K562 (cell line): ENCODE measurements at regions not wholly inside any gene's neighbourhood (a gene's known extent, or its start where the extent isn't known, plus 50 kb on each side); places are given as distances from the start of the nearest gene placed in this dataset.

Experiments used
- ATAC-seq: fragments of 200-7000 bp; cut with Tn5 transposase; 3 replicates; pipeline ENCODE4 v1.9.1; 2020; ENCODE audit warnings: moderate library complexity
- BruUV-seq: library from RNA; stranded (reverse); fragments of 400-500 nt; replicated peaks from 2 replicates; lab custom pipeline; 2021; lab: Mats Ljungman, UMichigan
- CTCF ChIA-PET: fragments of 300-600 bp; formaldehyde crosslinking; extraction: SDS; loops from one replicate; lab custom pipeline; 2021; ENCODE audit warnings: low intra/inter-chr PET ratio; lab: Yijun Ruan, JAX
- POLR2A ChIA-PET: fragments of 300-600, 350-650 bp; sonication (Branson Sonifier 250); formaldehyde crosslinking; extraction: SDS; loops from one replicate; lab custom pipeline; 2021; ENCODE audit warnings: antibody characterized with exemption, inconsistent platforms; lab: Yijun Ruan, JAX
- DNase-seq, 4 experiments: peaks; one replicate each; pipeline versions ENCODE4 v3.0.0 to v3.0.0-alpha.2; 2011 to 2018; ENCODE audit warnings: low spot score in 3 of 4, mixed read lengths in 3 of 4; ENCODE audit errors: extremely low read depth in 1 of 4
- FAIRE-seq: peaks from 2 replicates; lab custom pipeline; 2011; peaks lifted over from hg19 to GRCh38; lab: Jason Lieb, UNC
- H2AFZ ChIP-seq: 2 replicates; pipeline ENCODE4 v1.6.0; 2011; ENCODE audit warnings: low read depth, low read length, control low read depth, inconsistent platforms
- H3K27ac ChIP-seq: fragments of 200-600 bp; 3 replicates; pipeline ENCODE4 v1.8.0; 2011; ENCODE audit warnings: low read depth, mild to moderate bottlenecking, control low read depth, inconsistent platforms, low read length, moderate library complexity, mixed read lengths; ENCODE audit errors: extremely low read depth
- H3K27me3 ChIP-seq, 2 experiments: fragments of 300-600 bp in 1 of 2; 2 replicates in 1 of 2; 3 replicates in 1 of 2; pipeline versions ENCODE4 v1.6.0 to v1.8.0; 2011; ENCODE audit warnings: inconsistent platforms in 2 of 2, low read length in 2 of 2, mild to moderate bottlenecking in 1 of 2, mixed read lengths in 1 of 2, moderate library complexity in 1 of 2; ENCODE audit not compliant: control insufficient read depth in 2 of 2, insufficient read depth in 2 of 2
- H3K36me3 ChIP-seq: fragments of 300-600 bp; 3 replicates; pipeline ENCODE4 v1.8.0; 2011; ENCODE audit warnings: mild to moderate bottlenecking, low read length, inconsistent platforms; ENCODE audit not compliant: control insufficient read depth, insufficient read depth
- H3K4me1 ChIP-seq, 2 experiments: fragments of 200-600 bp in 1 of 2; replicated peaks in 1 of 2; 2 replicates in 1 of 2; 3 replicates in 1 of 2; pipeline versions ENCODE4 v1.5.1 to v1.8.0; 2011; ENCODE audit warnings: inconsistent platforms in 2 of 2, low read length in 2 of 2, mild to moderate bottlenecking in 1 of 2, mixed read lengths in 1 of 2, moderate library complexity in 1 of 2; ENCODE audit not compliant: control insufficient read depth in 2 of 2, insufficient read depth in 2 of 2
- H3K4me2 ChIP-seq: 2 replicates; pipeline ENCODE4 v1.6.1; 2011; ENCODE audit warnings: low read length, control low read depth, inconsistent platforms, mixed read lengths; ENCODE audit not compliant: insufficient read depth
- H3K4me3 ChIP-seq: fragments of 200-600 bp; sonication (generic), shearing (Covaris generic); 2 replicates; pipeline ENCODE4 v1.5.1; 2016; ENCODE audit warnings: control low read depth, inconsistent platforms
- H3K79me2 ChIP-seq: fragments of 200-600 bp; 3 replicates; pipeline ENCODE4 v1.8.0; 2011; ENCODE audit warnings: low read length, inconsistent platforms; ENCODE audit not compliant: control insufficient read depth, insufficient read depth
- H3K9ac ChIP-seq, 2 experiments: 2 replicates each; pipeline versions ENCODE4 v1.6.0 to v1.6.1; 2011; ENCODE audit warnings: low read depth in 2 of 2, low read length in 2 of 2, control low read depth in 1 of 2, inconsistent platforms in 1 of 2, mild to moderate bottlenecking in 1 of 2, mixed read lengths in 1 of 2; ENCODE audit not compliant: insufficient read depth in 1 of 2
- H3K9me1 ChIP-seq: one replicate; pipeline ENCODE4 v1.6.0; 2011; ENCODE audit warnings: inconsistent platforms, mild to moderate bottlenecking, low read length, moderate library complexity; ENCODE audit not compliant: control insufficient read depth, insufficient read depth
- H3K9me3 ChIP-seq: replicated peaks from 2 replicates; pipeline ENCODE4 v1.5.1; 2011; ENCODE audit warnings: low read depth, low read length, inconsistent platforms; ENCODE audit not compliant: control insufficient read depth, insufficient read depth
- H4K20me1 ChIP-seq: replicated peaks from 2 replicates; pipeline ENCODE4 v1.6.1; 2011; ENCODE audit warnings: low read length, inconsistent platforms, mixed read lengths; ENCODE audit not compliant: control insufficient read depth, insufficient read depth
- GABPA ChIP-seq: fragments of 200-800 bp; sonication (Bioruptor generic); conservative IDR thresholded peaks from 2 replicates; pipeline ENCODE4 v1.6.1; 2016; ENCODE audit warnings: low read depth, missing genetic modification characterization, missing compliant biosample characterization
- PKNOX1 ChIP-seq: fragments of 450-650 bp; IDR thresholded peaks from 2 replicates; pipeline ENCODE4 v1.6.1; 2016
- POLR2A ChIP-seq: fragments of 450-650 bp; conservative IDR thresholded peaks from 2 replicates; pipeline ENCODE4 v1.6.1; 2016
- TAF7 ChIP-seq: fragments of 450-650 bp; IDR thresholded peaks from 2 replicates; pipeline ENCODE4 v1.6.1; 2016; ENCODE audit warnings: missing genetic modification characterization, missing compliant biosample characterization
- ZBED1 ChIP-seq: IDR thresholded peaks from 2 replicates; pipeline ENCODE4 v1.6.1; 2014
- ZNF280A ChIP-seq: fragments of 450-650 bp; IDR thresholded peaks from 2 replicates; pipeline ENCODE4 v1.6.1; 2018; ENCODE audit warnings: mild to moderate bottlenecking, low read depth; ENCODE audit not compliant: partially characterized antibody
- WGBS: fragments of 100-300 bp; shearing (Covaris generic); methylation state at CpG from one replicate; pipeline ENCODE4 v1.1.6; 2016; ENCODE audit warnings: low coverage, mixed read lengths; ENCODE audit not compliant: insufficient coverage; ENCODE audit errors: missing lambda C conversion rate; 5-methylcytosine and 5-hydroxymethylcytosine counted together
- in situ Hi-C: fragments of 300-500 bp; cut with MboI; formaldehyde crosslinking; loops from 4 replicates; pipeline ENCODE4 v1.15.0; 2018; ENCODE audit warnings: inconsistent platforms, mixed read lengths
- intact Hi-C: fragments of 100-400 bp; cut with micrococcal nuclease; formaldehyde crosslinking; loops from 2 replicates; pipeline ENCODE4 v1.14.2; 2022

DNA sequence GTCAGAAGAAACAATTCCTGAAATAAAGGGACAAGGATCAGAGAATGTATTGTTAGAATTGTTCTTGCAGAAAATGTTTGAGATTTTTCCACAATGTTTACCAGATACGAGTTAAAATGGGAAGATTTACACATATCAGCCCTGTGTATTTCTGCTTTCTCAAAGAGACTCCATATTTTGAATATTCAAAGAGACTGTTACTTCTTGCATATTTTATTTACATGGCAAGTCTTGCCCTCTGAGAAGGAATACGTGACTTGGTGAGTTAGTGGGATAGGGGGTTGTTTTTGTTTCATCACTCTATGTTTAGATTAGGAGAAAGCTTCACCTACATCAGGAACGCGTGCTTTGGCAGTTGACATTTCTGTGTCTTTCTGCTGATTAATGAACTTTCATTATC lies 56.1 kb upstream of the ZDHHC17 start:
- no peak overlapping the region for H3K27ac ChIP-seq
- no peak overlapping the region for H3K4me2 ChIP-seq
- 3% methylated on average over 4 of the region's 4 CpGs for WGBS
- TF ChIP-seq ZNF280A (no peak), GABPA (tag) (no peak), TAF7 (tag) (no peak), PKNOX1 (no peak), POLR2A (no peak), ZBED1 (no peak)
- ATAC-seq (no peak), DNase-seq (no peak), FAIRE-seq (no peak)
- no peaks in the 10 kb centered on the region for H3K27me3 ChIP-seq
- in situ Hi-C loops (no loop called here), intact Hi-C loops (no loop called here)
- H3K9ac ChIP-seq: no peak overlapping the region
- H3K4me1 ChIP-seq: no peaks in the 10 kb centered on the region
- no peaks in the 10 kb centered on the region for H3K79me2 ChIP-seq
- H3K9me3 ChIP-seq: no peaks in the 10 kb centered on the region
- no peaks in the 10 kb centered on the region for H3K9me1 ChIP-seq
- CTCF ChIA-PET: no interaction called here
- H3K36me3 ChIP-seq: no peaks in the 10 kb centered on the region
- POLR2A ChIA-PET: no interaction called here
- BruUV-seq: no TSS peak
- H2AFZ ChIP-seq: no peak overlapping the region
- no peak overlapping the region for H3K4me3 ChIP-seq
- no peaks in the 10 kb centered on the region for H4K20me1 ChIP-seq
